AG08396 (cell line): ENCODE measurements at regions not wholly inside any gene's neighbourhood (a gene's known extent, or its start where the extent isn't known, plus 50 kb on each side); places are given as distances from the start of the nearest gene placed in this dataset.

Source experiments
- DNase-seq: peaks from one replicate; pipeline ENCODE4 v3.0.0; 2012; ENCODE audit warnings: low spot score, mixed read lengths

- DNase-seq = no peak
These were observed 523.5 kb upstream of the ZEB2 start for GRCh38 chr2:145043399-145043834.

GRCh38 chr2:145041706-145042105 is 521.8 kb upstream of the ZEB2 start:
- DNase-seq = no peak

GRCh38 chr2:145040433-145040832 is 520.5 kb upstream of the ZEB2 start:
- DNase-seq = no peak

GRCh38 chr2:145038041-145038525 is 518.2 kb upstream of the ZEB2 start:
- peak; percentile 9 for DNase-seq

- DNase-seq = no peak
These were observed 516.6 kb upstream of the ZEB2 start for GRCh38 chr2:145036421-145037011.

- no peak for DNase-seq
These were observed 514.6 kb upstream of the ZEB2 start for GRCh38 chr2:145034511-145034910.

- DNase-seq = no peak
These were observed 513.5 kb upstream of the ZEB2 start for GRCh38 chr2:145033438-145033837.

- DNase-seq = no peak
These were observed 512.9 kb upstream of the ZEB2 start for GRCh38 chr2:145032791-145033190.

GRCh38 chr2:145029873-145030272 is 510.0 kb upstream of the ZEB2 start:
- DNase-seq = no peak

- no peak for DNase-seq
These were observed 509.2 kb upstream of the ZEB2 start for GRCh38 chr2:145029081-145029480.

- DNase-seq = no peak
These were observed 508.4 kb upstream of the ZEB2 start for GRCh38 chr2:145028101-145028920.

- DNase-seq = no peak
These were observed 506.8 kb upstream of the ZEB2 start for GRCh38 chr2:145026456-145027455.

GRCh38 chr2:145025382-145025781 is 505.5 kb upstream of the ZEB2 start:
- no peak for DNase-seq

- DNase-seq = no peak
These were observed 503.5 kb upstream of the ZEB2 start for GRCh38 chr2:145023334-145023934.

- peak; percentile 24 for DNase-seq
These were observed 502.9 kb upstream of the ZEB2 start for GRCh38 chr2:145022666-145023333.

GRCh38 chr2:145021962-145022665 is 502.2 kb upstream of the ZEB2 start:
- no peak for DNase-seq

- no peak for DNase-seq
These were observed 500.8 kb upstream of the ZEB2 start for GRCh38 chr2:145020694-145021093.

- no peak for DNase-seq
These were observed 500.2 kb upstream of the ZEB2 start for GRCh38 chr2:145020139-145020538.

- DNase-seq = no peak
These were observed 498.6 kb upstream of the ZEB2 start for GRCh38 chr2:145018502-145018901.

- no peak for DNase-seq
These were observed 497.2 kb upstream of the ZEB2 start for GRCh38 chr2:145017149-145017548.

GRCh38 chr2:145016711-145017110 is 496.8 kb upstream of the ZEB2 start:
- DNase-seq = no peak
